Panc1 (cell line): ENCODE measurements at regions not wholly inside any gene's neighbourhood (a gene's known extent, or its start where the extent isn't known, plus 50 kb on each side); places are given as distances from the start of the nearest gene placed in this dataset.

ENCODE experiments used
- POLR2AphosphoS5 ChIP-seq: IDR thresholded peaks from 2 replicates; pipeline ENCODE4 v1.6.1; 2012; ENCODE audit warnings: mild to moderate bottlenecking, low read depth, low read length, moderate library complexity
- TF ChIP-seq, protein P1 (sequence below): fragments of 450-650 bp; IDR thresholded peaks from 2 replicates; pipeline ENCODE4 v1.5.1; 2017; ENCODE audit warnings: mild to moderate bottlenecking
- TF ChIP-seq, protein P2 (sequence below), 2 experiments: IDR thresholded peaks; 2 replicates each; pipeline ENCODE4 v1.6.1; 2011 to 2012; ENCODE audit warnings: low read depth in 2 of 2, control low read depth in 1 of 2, low read length in 1 of 2, mild to moderate bottlenecking in 1 of 2, moderate library complexity in 1 of 2; ENCODE audit not compliant: insufficient read depth in 1 of 2

DNA sequence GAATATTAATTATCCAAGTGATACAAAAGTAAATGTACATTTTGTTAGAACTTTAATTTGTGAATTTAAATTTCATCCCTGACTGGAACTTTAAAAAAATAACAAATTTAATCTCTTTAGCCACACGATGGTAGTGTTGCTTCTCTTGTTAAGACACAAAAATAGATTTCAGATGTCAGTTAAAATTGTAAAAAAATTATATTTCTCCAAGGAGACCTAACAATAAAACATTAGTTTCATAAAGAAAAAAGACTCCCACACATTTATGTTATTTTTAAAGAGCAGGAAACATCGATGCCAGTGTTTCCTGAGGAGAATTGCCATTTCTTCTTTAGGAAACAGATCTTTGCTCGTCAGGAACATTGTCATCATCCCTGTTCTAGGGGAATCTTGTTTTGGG, 74.0 kb upstream of the DEPDC1 start:
- TF ChIP-seq, protein P1, sequence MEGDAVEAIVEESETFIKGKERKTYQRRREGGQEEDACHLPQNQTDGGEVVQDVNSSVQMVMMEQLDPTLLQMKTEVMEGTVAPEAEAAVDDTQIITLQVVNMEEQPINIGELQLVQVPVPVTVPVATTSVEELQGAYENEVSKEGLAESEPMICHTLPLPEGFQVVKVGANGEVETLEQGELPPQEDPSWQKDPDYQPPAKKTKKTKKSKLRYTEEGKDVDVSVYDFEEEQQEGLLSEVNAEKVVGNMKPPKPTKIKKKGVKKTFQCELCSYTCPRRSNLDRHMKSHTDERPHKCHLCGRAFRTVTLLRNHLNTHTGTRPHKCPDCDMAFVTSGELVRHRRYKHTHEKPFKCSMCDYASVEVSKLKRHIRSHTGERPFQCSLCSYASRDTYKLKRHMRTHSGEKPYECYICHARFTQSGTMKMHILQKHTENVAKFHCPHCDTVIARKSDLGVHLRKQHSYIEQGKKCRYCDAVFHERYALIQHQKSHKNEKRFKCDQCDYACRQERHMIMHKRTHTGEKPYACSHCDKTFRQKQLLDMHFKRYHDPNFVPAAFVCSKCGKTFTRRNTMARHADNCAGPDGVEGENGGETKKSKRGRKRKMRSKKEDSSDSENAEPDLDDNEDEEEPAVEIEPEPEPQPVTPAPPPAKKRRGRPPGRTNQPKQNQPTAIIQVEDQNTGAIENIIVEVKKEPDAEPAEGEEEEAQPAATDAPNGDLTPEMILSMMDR, result no peak; the same call in 1 of the 2 replicates
- TF ChIP-seq, protein P2, sequence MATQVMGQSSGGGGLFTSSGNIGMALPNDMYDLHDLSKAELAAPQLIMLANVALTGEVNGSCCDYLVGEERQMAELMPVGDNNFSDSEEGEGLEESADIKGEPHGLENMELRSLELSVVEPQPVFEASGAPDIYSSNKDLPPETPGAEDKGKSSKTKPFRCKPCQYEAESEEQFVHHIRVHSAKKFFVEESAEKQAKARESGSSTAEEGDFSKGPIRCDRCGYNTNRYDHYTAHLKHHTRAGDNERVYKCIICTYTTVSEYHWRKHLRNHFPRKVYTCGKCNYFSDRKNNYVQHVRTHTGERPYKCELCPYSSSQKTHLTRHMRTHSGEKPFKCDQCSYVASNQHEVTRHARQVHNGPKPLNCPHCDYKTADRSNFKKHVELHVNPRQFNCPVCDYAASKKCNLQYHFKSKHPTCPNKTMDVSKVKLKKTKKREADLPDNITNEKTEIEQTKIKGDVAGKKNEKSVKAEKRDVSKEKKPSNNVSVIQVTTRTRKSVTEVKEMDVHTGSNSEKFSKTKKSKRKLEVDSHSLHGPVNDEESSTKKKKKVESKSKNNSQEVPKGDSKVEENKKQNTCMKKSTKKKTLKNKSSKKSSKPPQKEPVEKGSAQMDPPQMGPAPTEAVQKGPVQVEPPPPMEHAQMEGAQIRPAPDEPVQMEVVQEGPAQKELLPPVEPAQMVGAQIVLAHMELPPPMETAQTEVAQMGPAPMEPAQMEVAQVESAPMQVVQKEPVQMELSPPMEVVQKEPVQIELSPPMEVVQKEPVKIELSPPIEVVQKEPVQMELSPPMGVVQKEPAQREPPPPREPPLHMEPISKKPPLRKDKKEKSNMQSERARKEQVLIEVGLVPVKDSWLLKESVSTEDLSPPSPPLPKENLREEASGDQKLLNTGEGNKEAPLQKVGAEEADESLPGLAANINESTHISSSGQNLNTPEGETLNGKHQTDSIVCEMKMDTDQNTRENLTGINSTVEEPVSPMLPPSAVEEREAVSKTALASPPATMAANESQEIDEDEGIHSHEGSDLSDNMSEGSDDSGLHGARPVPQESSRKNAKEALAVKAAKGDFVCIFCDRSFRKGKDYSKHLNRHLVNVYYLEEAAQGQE (IDR thresholded peaks at IDR 0.05; ENCODE audit: insufficient read depth in 1 of 2, low read depth in 2 of 2, low read length in 1 of 2), result no peak
- no peak for TF ChIP-seq POLR2AphosphoS5
